NCI-H1048 (cell line): ENCODE measurements at regions not wholly inside any gene's neighbourhood (a gene's known extent, or its start where the extent isn't known, plus 50 kb on each side); places are given as distances from the start of the nearest gene placed in this dataset.

ENCODE experiments used
- DNase-seq: peaks from one replicate; lab custom pipeline; 2025; lab: John Stamatoyannopoulos, UW

DNA sequence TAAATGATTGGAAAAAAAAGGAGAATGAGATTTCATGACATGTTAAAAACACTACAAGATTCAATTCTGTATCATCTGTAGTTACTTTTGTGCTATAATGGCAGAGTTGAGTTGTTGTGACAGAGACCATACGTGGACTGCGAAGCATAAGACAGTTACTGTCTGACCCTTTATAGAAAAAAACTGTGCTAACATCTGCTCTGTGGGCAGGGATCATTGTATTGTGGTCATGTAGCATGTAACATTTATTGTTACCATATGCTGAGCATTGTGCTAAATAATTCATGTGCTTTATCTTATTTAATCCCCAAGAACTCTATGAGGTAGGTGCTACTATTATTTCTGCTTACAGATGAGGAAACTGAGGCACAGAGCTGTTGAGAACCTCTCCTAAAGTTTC lies 147.3 kb upstream of the HMHB1 start:
- DNase-seq, result no peak

DNA sequence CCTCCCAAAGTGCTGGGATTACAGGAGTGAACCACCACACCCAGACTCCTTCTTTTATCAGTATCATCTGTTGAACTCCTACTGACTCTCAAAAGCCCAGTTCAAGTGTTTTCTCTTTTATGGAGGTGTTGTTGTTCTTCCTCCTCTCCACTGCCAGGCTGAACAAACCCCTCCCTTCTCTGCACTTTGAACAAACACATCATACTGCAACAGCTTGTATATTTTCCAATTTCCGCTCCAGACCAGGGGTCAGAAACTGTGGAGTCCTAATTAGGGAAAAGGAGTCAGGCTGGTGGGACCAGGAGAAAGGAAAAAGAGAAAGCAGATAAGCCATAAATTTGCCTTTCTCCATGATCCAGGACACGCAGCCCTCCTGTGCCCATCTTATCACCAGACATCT lies 148.1 kb upstream of the HMHB1 start:
- DNase-seq, result no peak

DNA sequence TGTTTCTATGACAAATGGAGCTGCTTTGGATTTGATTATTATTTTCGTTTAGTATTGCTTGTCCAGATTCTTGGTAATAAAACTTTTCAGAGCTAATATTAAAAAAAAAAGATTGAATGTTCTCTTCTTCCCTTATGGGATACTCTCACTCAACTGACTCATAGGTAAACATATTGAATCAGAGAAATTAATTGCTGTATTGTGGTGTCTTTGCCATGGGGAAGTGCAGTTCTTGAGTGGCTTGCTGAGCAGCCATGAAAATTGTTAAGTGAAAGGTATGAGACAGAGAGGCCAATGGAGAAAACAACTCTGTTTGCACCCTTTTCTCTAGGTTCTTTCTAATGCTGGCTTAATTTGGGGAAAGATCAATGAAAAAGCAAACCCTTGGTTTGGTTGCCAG lies 149.9 kb upstream of the HMHB1 start:
- DNase-seq, result no peak

DNA sequence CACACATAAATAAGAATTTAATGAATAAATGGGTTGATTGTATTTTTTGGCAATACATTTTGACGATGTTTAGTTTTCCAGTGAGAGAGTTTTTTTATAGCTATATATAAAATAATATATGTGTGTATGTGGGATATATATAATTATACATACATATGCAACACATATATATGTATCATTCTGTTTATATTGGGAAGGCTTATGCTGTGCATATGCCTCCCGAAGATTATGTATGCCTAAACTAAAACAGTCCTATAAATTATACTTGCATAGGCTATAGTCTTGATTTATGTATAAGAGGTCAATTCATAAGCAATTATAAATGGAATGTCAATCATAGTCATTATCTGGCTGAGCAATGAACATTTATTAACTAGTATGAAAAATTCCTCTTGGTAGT lies 151.3 kb upstream of the HMHB1 start:
- DNase-seq, result no peak

DNA sequence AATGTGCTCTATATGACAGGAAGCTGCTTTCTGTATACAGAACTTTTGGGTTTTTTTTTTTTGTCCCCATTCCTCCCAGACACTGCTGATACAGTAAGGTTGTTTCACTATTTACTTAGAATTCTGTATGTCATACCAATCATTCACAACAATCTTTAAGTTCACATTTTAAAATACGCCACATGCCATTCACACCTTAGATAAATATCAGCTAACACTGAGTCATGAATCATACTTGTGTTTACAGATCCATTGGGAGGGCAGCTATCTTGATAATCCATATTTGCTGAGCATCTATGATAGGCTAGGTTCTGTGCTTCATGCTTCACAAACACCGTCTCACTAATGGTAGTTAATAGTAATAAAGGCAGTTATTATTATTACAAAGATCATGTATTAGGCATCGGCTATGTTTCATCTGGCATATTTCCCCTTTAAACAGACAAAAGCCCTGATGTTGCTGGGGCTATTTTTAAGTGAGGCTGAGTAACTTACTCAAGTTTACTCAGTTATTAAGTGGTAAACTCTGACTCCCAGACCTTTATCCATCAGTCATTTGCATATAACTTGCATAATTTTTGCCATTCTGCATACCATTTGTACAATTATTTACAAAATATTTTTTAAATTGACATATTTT lies 152.2 kb upstream of the HMHB1 start:
- no peak for DNase-seq

DNA sequence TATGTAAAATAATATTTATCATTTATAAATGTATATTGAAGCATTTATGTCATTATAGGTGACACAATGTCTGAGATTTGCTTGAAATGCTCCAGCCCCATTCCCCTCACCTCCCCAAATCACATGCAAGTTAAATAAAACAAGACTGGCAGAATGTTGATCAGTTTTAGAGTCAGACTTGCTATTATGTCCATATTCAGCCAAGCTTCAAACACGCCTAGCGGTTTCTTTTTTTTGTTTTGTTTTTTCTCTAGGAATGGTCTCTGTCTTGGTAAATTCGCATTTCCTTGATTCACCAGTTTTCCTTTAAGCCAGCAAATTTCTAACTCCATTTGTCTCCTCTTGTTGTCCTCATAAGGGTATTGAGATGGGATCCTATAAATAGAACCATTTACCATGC lies 153.0 kb upstream of the HMHB1 start:
- DNase-seq, result no peak

DNA sequence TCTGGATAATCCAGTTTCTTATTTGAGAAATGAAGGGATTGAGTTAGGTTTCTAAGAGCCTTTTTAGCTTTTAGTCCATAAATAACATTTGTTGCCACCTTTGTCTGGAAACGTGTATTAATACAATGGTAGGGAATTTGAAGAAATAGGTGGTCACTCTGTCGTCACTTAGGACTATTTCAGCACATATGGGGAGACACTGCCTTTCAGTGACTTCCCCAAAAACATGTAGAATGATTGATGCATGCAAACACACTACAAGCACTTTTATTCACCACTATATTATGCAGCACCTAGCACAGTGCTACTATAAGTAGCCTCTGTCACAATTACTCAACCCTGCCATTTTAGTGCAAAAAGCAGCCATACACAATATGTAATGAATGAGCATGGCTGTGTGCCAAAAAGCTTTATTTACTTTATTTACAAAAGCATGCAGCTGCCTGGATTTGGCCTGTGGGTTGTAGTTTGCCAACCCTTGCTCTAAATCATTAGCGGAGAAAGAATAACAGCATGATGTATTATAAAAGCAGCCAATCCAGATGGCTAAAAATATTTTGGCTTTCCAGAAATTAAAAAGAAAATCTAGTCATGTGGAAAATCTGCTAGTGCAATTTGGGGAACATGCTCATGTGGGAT lies 154.2 kb upstream of the HMHB1 start:
- no peak for DNase-seq

DNA sequence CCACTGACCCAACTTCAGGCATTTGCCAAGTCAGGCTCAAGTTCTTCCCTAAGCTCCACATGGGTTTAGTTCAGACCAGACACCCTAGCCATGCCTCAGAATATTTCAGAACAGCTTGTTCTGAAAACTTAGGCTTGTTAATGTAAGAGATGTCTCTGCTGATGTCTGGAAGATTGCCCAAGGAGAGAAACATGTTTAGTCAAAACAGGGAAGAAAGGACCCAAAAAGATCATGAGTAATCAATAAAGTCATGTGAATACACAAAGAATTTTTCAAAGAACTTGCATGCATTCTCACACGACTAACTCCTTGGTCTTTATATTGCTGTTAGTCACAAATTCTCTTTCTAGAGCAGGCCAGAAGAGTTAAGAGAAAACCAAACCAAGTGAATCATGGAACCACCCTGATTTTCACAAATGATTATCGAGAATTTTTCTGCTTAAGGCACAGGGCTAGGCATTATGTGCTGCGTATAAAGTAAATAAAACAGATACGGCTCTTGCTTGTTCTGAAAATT lies 158.1 kb upstream of the HMHB1 start:
- no peak for DNase-seq

DNA sequence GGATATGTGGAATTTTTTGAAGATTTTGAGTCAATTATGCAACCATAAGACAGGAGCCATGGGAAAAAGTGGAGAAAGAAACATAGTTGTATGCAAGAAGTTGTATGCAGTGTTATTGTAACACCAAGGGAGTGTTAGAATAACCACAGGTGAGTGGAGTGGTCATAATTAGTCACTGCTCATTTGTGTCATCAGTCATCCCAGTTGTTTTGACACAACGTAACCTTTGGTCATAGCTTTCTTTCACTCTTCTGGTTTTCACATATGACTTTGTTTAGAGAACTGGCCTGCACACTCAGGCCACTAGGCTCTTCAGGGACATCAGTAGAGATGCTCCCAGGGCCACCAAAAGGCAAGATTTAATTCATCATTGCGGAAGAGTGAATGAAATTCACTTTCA lies 158.7 kb upstream of the HMHB1 start:
- DNase-seq, result no peak

DNA sequence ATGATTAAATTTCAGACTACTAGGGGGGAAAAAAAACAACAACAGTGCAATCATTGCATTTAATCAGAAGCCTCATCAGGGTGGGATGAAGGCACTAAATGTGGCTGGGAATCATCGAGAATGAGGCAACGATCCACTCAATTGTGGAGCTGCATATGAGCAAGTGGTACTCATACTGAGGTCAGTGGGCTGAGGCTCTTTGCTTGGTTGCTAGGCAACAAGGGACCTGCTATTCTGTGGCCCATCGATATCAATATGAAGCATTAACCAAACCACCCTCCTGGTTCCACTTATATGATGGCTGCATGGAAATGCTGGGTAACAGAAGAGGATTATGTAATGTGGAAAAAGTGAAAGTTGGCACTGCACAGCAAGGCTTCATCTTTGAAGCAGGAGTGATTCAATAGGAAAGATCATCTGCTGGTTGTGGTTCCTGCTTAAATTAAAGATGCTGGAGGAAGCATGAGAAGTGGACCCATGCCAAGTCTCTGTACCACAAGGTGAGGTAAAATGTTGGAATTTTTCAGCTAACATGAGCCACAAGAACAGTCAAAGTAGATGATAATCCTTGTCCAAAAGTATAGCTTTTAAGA lies 159.8 kb upstream of the HMHB1 start:
- DNase-seq, result no peak

DNA sequence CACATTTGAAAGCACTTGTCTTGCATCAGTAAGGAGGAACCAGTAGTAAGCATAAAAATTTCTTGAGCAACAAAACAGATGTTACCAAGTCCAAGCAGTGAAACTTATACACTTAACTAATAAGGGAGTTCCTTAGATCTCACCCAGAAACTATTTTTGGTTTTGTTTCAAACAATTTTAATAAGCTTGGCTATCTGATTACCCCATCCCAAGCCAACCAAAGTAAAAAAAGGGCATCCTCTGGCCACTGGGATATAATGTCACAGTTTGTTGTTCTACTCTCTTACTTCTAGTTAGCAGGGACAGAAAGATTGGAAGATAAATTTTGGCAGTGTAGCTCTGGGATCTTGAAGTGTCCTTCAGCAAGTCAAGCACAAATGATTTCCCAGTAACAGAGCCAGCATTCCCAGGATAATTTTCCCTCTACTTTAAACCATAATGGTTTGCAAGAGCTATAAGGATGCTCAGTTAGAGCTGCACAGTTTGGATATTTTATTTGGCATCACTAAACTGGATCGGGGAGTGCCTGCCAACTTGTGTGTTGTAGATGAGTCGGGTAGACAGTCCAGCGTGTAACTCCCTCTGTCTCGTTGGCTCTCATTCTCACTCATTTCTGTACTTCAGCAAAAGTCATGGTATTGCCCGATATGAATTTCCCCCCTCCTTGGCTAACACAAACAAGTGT lies 161.9 kb upstream of the HMHB1 start:
- no peak for DNase-seq

DNA sequence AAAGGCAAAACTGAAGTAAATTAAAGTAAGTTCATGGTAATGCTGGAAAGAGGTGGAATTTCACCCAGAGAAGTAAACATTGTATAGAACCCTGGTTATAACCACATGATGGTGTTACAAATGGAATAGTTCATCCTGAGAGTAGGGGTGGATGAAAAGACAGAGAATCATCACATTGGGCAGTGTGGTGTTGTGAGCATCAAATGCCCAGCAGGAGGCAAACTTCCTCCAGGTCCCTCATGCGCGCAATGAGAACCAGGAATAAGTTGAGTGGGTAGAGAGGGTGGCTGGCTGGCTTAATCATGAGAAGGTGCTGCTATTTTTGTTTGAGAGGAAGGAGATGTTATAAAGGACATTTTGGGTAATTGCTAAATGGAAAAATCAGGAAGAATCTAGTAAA lies 163.3 kb upstream of the HMHB1 start:
- no peak for DNase-seq

DNA sequence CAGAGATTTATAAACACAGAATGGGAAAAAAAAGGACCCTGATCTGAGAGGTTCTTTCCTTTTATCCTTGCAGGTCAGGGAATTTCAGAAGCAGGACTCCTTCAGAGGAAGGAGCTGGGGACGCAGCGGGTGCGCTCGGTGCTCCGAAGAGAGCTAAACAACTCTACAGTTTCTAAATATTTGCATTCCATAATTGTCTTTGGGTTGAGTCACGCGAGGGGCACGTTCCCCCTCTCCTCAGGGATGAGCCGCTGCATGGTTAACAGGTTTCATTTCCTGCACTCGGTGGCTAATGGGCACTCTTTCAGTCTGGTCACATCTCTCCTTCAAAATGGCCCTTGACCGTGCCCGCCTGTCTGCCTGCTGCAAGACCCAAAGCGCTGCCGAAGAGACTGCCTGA lies 165.0 kb upstream of the HMHB1 start:
- DNase-seq, result no peak

DNA sequence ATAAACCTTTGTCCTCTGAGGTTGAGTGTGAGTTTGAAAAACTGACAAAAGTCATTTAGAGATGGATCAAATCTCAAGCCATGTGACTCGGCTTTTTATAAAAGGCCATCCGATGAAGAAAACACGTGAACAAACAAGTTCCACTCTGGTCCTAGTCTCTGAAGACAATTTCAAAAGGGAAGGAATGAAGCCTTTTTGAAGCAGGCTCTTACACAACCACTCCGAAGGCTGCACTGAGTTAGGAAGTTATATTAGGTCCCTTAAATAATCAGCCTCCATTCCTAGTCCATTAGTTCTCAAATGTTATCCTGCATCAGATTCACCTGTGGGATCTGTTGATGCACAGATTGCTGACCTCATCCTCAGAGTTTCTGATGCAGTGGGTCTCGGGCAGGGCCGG lies 166.6 kb upstream of the HMHB1 start:
- no peak for DNase-seq

DNA sequence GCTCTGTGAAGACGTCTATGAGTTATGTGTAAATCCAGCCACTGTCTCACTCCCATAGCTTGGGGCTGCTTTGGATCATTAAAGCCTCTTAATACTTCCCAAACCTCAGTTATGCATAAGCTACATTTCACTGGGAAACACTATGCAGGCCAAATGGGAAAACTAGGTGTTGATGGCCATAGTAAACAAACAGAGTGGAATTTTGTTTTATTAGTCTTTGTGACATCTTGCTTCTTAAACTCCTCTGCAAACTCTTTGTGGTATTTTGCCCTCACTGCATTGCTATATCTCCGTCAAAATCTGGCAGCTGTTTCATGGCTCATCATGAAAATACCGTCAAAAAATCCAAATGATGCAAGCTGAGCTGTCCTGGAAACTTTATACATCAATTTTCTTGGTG lies 167.2 kb upstream of the HMHB1 start:
- DNase-seq, result no peak

DNA sequence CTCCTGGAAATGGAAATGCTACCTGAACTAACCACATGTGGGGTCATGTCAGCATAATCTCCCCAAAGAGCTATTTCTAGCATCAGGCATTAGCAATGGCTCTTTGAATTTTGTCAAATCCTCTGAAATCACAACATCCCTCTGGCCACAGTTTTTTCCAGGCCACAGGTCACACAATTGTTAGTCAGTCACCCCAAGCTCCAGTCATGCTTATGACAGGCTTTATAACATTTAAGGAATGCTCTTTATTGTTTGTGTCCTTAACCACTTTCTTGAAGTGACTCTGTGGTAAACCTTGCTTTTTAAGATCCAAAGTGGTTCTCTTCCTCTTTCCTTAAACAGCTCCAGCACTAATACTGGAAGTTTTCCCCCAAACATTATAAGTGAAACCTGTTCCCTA lies 169.2 kb upstream of the HMHB1 start:
- DNase-seq, result no peak

DNA sequence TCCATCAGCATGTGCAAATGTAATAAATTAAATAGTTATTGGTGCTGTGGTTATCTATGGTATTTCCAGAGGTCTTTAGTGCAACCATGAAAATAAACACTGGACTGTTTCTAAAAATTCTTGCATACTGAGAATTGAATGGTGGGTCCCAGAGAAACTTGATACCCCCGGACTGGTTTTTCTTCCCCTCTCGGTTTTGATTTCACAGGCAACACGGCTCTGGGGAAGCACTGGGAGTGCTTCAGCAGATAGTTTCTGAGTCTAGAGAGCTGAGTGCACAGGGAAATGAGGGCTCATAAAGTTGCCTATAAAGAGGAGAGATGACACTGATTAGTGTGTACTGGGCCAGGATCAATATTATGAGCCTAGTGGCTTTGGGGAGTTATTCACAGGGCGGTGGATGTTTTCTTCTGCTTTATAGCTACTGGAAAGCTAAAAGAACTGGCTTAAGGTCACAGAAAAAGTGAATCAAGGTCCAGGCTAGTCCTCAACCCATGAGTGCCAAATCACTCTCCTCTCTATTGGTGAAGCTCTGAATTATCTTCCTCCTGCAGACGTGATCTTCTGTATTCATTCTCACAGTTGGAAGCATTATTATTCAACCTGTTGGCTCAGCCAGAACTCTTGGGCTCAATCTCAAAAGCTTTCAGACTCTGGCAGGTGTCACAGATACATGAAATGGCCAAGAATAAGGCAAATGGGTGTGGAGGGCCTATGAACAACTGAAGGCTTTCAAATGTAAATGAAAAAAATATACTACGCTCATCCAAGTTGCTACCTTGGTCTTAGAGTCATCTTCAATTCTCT lies 170.2 kb upstream of the HMHB1 start:
- no peak for DNase-seq

DNA sequence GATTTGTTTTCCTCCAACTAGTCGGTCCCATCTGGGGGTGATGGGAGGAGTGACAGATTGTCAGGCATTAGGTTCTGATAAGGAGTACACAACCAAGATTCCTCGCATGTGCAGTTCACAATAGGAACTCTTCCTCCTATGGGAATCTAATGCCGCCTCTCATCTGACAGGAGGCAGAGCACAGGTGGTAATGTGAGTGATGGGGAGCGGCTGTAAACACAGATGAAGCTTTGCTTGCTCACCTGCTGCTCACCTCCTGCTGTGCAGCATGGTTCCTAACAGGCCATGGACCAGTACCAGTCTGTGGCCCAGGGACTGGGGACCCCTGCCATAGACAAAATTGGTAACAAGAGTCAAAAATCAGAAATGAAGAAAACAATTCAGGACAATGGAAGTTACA lies 173.3 kb upstream of the HMHB1 start:
- no peak for DNase-seq

DNA sequence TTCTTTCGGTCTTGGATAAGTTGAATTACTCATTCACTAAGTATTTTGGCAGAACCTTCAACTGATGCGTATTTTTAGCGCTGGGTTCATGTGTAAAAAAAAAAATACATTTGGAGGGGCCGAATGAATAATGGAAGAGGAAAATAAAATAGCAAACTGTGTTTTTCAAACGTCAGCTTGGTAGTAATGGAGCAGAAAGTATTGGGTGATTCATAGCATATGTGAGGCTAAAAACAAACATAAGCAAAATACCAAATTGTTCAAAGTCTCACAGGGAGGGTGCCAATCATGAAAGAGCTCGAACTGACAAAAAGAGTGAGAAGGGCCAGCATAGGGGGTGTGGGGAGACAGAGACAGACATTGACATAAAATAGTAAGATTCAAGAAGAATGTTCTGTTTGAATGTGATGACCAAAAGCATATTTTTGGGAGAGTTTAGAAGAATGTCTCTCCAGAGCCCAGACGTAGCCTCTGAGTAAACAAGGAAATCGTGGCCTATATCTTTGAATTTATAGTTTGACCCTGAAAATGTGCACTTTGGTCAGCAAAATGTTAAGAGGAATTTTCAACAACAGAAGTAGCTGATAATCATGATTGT lies 174.9 kb upstream of the HMHB1 start:
- no peak for DNase-seq

DNA sequence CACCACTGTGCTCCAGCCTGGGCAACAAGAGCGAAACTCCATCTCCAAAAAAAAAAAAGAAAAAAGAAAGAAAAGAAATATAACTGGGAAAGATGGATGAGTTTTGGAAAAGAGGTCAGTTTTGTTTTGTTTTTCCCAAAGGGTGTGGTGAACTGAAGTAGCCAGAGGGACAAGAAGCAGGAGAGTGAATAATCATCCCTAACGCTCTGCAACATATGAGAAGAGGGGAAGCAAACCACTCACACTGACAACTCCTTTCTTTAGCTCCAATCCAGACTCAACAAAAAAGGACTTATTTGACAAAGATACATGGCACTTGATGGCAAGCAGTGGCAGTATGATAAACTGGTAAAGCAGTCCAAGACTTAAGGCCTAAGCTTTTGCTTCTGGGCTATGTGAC lies 176.1 kb upstream of the HMHB1 start:
- no peak for DNase-seq

DNA sequence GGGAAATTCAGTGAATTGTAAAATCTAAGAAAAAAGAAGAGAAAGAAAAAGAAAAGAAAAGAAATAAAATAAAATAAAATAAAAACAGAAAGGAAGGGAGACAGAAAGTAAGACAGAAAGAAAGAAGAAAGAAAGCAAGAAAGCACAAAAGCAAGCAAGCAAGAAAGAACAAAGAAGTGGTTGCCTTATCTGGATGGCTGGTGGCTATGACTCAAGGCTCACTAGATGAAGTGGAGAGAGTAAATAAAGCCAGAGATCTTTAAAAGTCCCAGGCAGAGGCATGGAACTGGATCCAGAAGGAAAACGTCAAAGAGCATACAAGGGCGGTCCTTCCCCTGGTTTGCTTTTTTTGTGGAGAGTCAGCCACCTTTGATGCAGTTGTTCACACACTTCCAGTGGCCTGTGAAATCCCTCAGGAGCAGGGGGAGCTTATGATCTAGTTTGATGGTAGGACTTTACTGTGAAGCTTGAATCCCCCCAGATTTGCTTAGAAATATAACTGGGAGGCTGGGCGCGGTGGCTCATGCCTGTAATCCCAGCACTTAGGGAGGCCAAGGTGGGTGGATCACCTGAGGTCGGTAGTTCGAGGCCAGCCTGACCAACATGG lies 176.7 kb upstream of the HMHB1 start:
- DNase-seq, result no peak
